Kidney (tissue), 13 donors: ENCODE measurements at regions not wholly inside any gene's neighbourhood (a gene's known extent, or its start where the extent isn't known, plus 50 kb on each side); places are given as distances from the start of the nearest gene placed in this dataset.

ENCODE experiments used
- DNase-seq, 5 donors: peaks; one replicate each; pipeline ENCODE4 v3.0.0-alpha.2; 2013 to 2020
- FAIRE-seq: peaks from 2 replicates; lab custom pipeline; 2012; peaks lifted over from hg19 to GRCh38; lab: Jason Lieb, UNC
- H3K27ac ChIP-seq, 2 donors: one replicate each; pipeline ENCODE4 v1.7.0; 2013; ENCODE audit warnings: low read depth in 2 of 2, low read length in 2 of 2, inconsistent platforms in 1 of 2
- H3K27me3 ChIP-seq: one replicate; pipeline ENCODE4 v1.7.1; 2013; ENCODE audit warnings: low read length, inconsistent platforms; ENCODE audit not compliant: control insufficient read depth, insufficient read depth
- H3K36me3 ChIP-seq, 3 donors: one replicate each; pipeline versions ENCODE4 v1.7.0 to v1.7.1; 2013; ENCODE audit warnings: low read length in 3 of 3, control low read depth in 1 of 3, inconsistent platforms in 1 of 3; ENCODE audit not compliant: insufficient read depth in 3 of 3, control insufficient read depth in 2 of 3
- H3K4me1 ChIP-seq, 3 donors: one replicate each; pipeline versions ENCODE4 v1.7.0 to v1.7.1; 2013; ENCODE audit warnings: low read length in 3 of 3, inconsistent platforms in 1 of 3, low read depth in 1 of 3; ENCODE audit not compliant: control insufficient read depth in 2 of 3, insufficient read depth in 2 of 3
- H3K4me3 ChIP-seq, 3 donors: one replicate each; pipeline versions ENCODE4 v1.7.0 to v1.8.1; 2013; ENCODE audit warnings: low read length in 3 of 3, control low read depth in 1 of 3, inconsistent platforms in 1 of 3
- H3K9ac ChIP-seq, 3 donors: one replicate each; pipeline versions ENCODE4 v1.7.0 to v1.7.1; 2013; ENCODE audit warnings: low read length in 3 of 3, control low read depth in 1 of 3, inconsistent platforms in 1 of 3
- H3K9me3 ChIP-seq, 3 donors: one replicate each; pipeline versions ENCODE4 v1.7.0 to v1.7.1; 2013; ENCODE audit warnings: low read length in 3 of 3, control low read depth in 1 of 3, inconsistent platforms in 1 of 3; ENCODE audit not compliant: control insufficient read depth in 2 of 3, insufficient read depth in 1 of 3
- CTCF ChIP-seq: IDR thresholded peaks from 3 replicates; pipeline ENCODE4 v1.5.1; 2012; ENCODE audit warnings: mild to moderate bottlenecking, moderate library complexity, borderline replicate concordance; ENCODE audit not compliant: insufficient read depth; ENCODE audit errors: extremely low read depth
- intact Hi-C: fragments of 100-400 bp; cut with DNase I; formaldehyde crosslinking; loops from one replicate; pipeline ENCODE4 v1.11.1; 2022
- donor health status: control.
- donor health status: control.
- donor health status: control.
- donor health status: control.
- donor health status: control.
- donor health status: DM: yes; HTN: yes; CAD: no.
- donor health status: Normal renal cell carcinoma (clear cell type).

DNA sequence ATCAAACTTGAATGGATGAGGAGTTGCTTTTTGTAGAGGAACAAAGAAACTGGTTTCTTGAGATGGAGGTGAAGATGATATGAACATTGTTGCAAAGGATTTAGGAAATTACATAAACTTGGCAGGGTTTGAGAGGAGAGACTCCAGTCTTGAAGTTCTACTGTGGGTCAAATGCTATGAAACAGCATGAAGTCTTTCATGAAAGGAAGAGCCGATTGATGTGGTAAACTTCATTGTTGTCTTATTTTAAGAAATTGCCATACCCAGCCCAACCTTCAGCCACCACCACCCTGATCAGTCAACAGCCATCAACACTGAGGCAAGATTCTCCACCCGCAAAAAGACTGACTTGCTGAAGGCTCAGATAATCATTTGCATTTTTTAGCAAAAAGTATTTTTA lies 52.2 kb downstream of the SIPA1L2 start:
- no peak for FAIRE-seq
- H3K4me1 ChIP-seq = peaks cover 0 to 2% (median 0%) of the 10 kb centered on the region in 3 donors

DNA sequence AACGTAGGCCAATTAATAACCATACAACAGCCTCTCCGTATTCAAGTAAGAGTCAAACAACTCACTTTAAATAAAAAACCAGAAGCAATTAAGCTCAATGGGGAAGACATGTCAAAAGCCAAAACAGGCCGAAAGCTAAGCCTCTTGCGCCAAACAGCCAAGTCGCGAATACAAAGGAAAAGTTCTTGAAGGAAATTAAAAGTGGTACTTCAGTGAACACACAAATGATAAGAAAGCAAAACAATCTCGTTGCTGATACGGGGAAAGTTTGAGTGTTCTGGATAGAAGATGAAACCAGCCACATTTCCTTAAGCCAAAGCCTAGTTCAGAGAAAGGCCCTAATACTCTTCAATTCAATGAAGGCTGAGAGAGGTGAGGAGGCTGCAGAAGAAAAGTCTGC lies 53.4 kb downstream of the SIPA1L2 start:
- H3K27ac ChIP-seq = no peak overlapping the region
- FAIRE-seq (no peak), DNase-seq (no peak)
- no peak overlapping the region for H3K4me3 ChIP-seq
- intact Hi-C loops = no loop called here
- H3K9ac ChIP-seq = no peak overlapping the region
- no peaks in the 10 kb centered on the region for H3K27me3 ChIP-seq
- no peak for TF ChIP-seq CTCF
- H3K36me3 ChIP-seq = no peaks in the 10 kb centered on the region
- no peaks in the 10 kb centered on the region for H3K9me3 ChIP-seq
- H3K4me1 ChIP-seq = peaks cover 0 to 2% (median 0%) of the 10 kb centered on the region in 3 donors

More for the DNA sequence above, 52.2 kb downstream of the SIPA1L2 start:
- Histone ChIP-seq H3K9me3 (no peaks in the 10 kb centered on the region), H3K27me3 (no peaks in the 10 kb centered on the region), H3K4me3 (no peak overlapping the region), H3K9ac (no peak overlapping the region), H3K36me3 (no peaks in the 10 kb centered on the region), H3K27ac (no peak overlapping the region)
- intact Hi-C loops = no loop called here
- no peak for TF ChIP-seq CTCF
- no peak for DNase-seq

DNA sequence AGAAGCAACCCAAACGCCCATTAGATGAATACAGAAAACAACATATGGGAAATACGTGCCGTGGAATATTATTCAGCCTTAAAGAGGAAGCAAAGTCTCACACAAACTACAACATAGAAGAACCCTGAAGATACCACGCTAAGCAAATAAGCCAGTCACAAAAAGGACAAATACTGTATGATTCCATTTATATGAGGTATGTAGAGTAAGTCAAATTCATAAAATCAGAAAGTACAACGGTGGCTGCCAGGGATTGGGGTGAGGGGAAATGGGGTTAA lies 54.2 kb downstream of the SIPA1L2 start:
- FAIRE-seq = no peak

More for the DNA sequence above, 54.2 kb downstream of the SIPA1L2 start:
- no peak overlapping the region for H3K9ac ChIP-seq
- no peak overlapping the region for H3K4me3 ChIP-seq
- no peaks in the 10 kb centered on the region for H3K36me3 ChIP-seq
- no peak overlapping the region for H3K27ac ChIP-seq
- H3K9me3 ChIP-seq = no peaks in the 10 kb centered on the region
- no peak for DNase-seq
- intact Hi-C loops = no loop called here
- no peak for TF ChIP-seq CTCF
- H3K4me1 ChIP-seq = peaks cover 0 to 2% (median 0%) of the 10 kb centered on the region in 3 donors
- no peaks in the 10 kb centered on the region for H3K27me3 ChIP-seq
